ENCODE measurements at regions not wholly inside any gene's neighbourhood (a gene's known extent, or its start where the extent isn't known, plus 50 kb on each side); places are given as distances from the start of the nearest gene placed in this dataset.

GRCh38 chr5:74943905-74944304 is 77.7 kb upstream of the FAM169A start:
- no peak overlapping the region for H3K4me3 ChIP-seq (ENCODE audit: low read depth, low read length)
- no peak for DNase-seq (ENCODE audit: low read depth)
- TF ChIP-seq, protein P1, sequence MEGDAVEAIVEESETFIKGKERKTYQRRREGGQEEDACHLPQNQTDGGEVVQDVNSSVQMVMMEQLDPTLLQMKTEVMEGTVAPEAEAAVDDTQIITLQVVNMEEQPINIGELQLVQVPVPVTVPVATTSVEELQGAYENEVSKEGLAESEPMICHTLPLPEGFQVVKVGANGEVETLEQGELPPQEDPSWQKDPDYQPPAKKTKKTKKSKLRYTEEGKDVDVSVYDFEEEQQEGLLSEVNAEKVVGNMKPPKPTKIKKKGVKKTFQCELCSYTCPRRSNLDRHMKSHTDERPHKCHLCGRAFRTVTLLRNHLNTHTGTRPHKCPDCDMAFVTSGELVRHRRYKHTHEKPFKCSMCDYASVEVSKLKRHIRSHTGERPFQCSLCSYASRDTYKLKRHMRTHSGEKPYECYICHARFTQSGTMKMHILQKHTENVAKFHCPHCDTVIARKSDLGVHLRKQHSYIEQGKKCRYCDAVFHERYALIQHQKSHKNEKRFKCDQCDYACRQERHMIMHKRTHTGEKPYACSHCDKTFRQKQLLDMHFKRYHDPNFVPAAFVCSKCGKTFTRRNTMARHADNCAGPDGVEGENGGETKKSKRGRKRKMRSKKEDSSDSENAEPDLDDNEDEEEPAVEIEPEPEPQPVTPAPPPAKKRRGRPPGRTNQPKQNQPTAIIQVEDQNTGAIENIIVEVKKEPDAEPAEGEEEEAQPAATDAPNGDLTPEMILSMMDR (conservative IDR thresholded peaks at IDR 0.05; ENCODE audit: low read depth, low read length), result peak; percentile 30

DNA sequence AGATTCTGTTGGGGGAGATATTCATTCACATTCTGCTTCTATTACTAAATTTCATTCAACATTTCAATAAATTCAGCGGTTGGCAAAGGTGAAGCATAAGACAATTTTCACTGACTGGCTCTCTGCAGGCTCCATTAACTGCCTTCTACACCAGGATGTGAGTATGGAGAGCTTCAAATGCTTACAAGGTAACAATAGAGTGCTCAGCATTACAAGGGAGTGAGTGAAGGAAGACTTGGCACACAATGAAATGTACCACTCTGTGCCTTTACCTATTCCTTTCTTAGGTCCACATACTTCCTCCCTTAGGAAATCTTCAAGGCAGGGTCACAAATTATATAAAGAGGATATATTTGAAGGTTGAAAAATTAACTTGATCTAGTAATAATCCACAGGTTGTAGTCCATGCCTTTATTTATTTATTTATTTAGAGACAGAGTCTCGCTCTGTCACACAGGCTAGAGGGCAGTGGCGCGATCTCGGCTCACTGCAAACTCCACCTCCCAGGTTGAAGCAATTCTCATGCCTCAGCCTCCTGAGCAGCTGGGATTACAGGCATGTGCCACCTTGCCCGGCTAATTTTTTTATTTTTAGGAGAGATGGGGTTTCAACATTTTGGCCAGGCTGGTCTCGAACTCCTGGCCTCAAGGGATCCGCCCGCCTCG is 76.6 kb upstream of the FAM169A start:
- H3K4me3 ChIP-seq (ENCODE audit: low read depth, low read length), result no peak overlapping the region
- TF ChIP-seq, protein P1 (conservative IDR thresholded peaks at IDR 0.05; ENCODE audit: low read depth, low read length), result no peak
- no peak for DNase-seq (ENCODE audit: low read depth)

DNA sequence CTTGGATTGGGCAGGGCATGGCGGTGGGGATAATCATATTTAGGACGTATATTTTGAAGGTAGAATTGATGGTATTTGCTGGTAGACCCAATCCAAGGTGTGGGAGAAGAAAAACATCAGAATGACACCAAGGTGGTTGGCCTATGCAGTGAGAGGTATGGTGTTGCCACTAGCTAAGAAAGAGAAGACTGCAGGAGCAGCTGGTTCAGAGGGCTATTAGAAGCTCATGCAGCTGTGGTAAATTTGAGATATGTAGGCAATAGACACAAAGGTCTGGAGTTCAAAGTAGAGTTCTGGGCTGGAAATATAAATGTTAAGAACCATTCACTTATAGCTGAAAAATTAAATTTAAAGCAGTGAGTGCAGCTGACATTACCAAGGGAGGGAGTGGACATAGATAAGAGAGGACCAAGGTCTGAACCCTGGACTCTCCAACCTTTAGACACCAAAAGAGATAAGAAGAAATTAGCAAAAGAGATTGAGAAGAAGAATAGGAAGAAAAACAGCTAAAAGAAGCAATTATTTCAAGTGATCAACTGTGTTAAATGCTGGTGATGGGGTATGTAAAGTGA is 74.7 kb upstream of the FAM169A start:
- TF ChIP-seq, protein P1 (conservative IDR thresholded peaks at IDR 0.05; ENCODE audit: low read depth, low read length), result no peak
- DNase-seq (ENCODE audit: low read depth), result no peak
- H3K4me3 ChIP-seq (ENCODE audit: low read depth, low read length), result no peak overlapping the region

DNA sequence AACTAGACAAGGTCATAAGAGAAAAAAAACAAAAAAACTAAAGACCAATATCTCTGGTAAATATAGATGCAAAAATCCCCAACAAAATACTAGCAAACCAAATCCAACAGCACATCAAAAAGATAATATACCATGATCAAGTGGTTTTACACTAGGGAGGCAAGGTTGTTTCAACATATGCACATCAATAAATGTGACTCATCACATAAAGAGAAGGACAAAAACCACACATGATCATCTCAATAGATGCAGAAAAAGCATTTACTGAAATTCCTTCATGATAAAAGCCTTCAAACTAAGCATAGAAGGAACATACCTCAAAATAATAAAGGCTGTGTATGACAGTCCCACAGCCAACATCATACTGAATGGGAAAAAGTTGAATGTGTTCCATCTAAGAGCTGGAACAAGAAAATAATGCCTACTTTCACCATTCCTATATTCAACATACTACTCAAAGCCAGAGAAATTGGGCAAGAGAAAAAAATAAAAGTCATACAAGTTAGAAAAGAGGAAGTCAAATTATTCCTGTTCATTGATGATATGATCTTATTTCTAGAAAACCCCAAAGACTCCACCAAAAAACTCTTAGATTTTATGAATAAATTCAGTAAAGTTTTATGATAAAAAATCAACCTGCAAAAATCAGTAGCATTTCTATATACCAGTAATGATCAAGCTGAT is 72.2 kb upstream of the FAM169A start:
- TF ChIP-seq, protein P1 (conservative IDR thresholded peaks at IDR 0.05; ENCODE audit: low read depth, low read length), result no peak
- H3K4me3 ChIP-seq (ENCODE audit: low read depth, low read length), result no peak overlapping the region
- DNase-seq (ENCODE audit: low read depth), result peak; percentile 46

DNA sequence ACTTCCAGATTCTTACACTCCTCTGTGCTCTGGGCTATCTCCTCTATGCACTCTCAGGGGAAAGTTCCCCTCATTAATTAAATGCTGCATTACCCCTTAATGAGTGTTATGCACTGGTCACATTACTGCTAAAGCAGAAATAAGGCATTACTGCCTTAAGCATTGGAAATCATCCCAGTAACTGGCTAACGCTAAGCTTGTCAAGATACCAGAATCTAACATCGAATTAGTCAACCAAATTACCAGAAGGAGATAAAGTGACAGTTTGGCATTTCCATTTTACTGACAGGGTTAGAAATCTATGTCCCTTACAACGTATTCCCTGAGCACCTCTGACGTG is 69.5 kb upstream of the FAM169A start:
- DNase-seq (ENCODE audit: low read depth), result no peak
- TF ChIP-seq, protein P1 (conservative IDR thresholded peaks at IDR 0.05; ENCODE audit: low read depth, low read length), result no peak
- no peak overlapping the region for H3K4me3 ChIP-seq (ENCODE audit: low read depth, low read length)

GRCh38 chr5:74934949-74935751 is 69.0 kb upstream of the FAM169A start:
- DNase-seq (ENCODE audit: low read depth), result peak; percentile 70
- TF ChIP-seq, protein P1 (conservative IDR thresholded peaks at IDR 0.05; ENCODE audit: low read depth, low read length), result peak; percentile 63
- H3K4me3 ChIP-seq (ENCODE audit: low read depth, low read length), result no peak overlapping the region

Measured in choroid plexus epithelial cell (primary cell).